Choroid plexus epithelial cell (primary cell): ENCODE measurements at regions not wholly inside any gene's neighbourhood (a gene's known extent, or its start where the extent isn't known, plus 50 kb on each side); places are given as distances from the start of the nearest gene placed in this dataset.

Source experiments
- DNase-seq: peaks from one replicate; pipeline ENCODE4 v3.0.0-alpha.2; 2010; ENCODE audit warnings: low read depth
- H3K4me3 ChIP-seq: 2 replicates; pipeline ENCODE4 v1.5.1; 2011; ENCODE audit warnings: low read depth, mild to moderate bottlenecking, control low read depth, low read length, moderate library complexity
- TF ChIP-seq, protein P1 (sequence below): conservative IDR thresholded peaks from 2 replicates; pipeline ENCODE4 v1.5.1; 2011; ENCODE audit warnings: low read depth, mild to moderate bottlenecking, control low read depth, inconsistent platforms, low read length, moderate library complexity

DNA sequence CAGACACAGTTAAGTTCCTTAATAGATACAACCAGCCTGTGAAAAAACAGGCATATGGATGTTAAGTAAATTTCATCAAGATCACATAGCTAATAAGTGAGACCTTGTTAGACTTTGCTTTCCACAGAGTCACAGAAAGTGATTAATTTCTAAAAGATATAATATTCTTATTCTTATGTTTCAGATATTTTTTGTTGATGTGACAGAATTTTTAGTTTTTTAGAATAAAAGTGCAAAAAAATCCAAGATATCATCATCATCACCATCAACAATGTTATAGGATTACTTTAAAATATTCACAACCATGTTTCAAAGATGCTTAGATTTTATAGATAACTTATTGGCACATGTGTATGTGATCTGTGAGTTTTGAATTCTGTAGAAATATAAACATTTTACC lies 132.3 kb upstream of the ITGA4 start:
- TF ChIP-seq, protein P1, sequence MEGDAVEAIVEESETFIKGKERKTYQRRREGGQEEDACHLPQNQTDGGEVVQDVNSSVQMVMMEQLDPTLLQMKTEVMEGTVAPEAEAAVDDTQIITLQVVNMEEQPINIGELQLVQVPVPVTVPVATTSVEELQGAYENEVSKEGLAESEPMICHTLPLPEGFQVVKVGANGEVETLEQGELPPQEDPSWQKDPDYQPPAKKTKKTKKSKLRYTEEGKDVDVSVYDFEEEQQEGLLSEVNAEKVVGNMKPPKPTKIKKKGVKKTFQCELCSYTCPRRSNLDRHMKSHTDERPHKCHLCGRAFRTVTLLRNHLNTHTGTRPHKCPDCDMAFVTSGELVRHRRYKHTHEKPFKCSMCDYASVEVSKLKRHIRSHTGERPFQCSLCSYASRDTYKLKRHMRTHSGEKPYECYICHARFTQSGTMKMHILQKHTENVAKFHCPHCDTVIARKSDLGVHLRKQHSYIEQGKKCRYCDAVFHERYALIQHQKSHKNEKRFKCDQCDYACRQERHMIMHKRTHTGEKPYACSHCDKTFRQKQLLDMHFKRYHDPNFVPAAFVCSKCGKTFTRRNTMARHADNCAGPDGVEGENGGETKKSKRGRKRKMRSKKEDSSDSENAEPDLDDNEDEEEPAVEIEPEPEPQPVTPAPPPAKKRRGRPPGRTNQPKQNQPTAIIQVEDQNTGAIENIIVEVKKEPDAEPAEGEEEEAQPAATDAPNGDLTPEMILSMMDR = no peak
- no peak for DNase-seq
- no peak overlapping the region for H3K4me3 ChIP-seq

DNA sequence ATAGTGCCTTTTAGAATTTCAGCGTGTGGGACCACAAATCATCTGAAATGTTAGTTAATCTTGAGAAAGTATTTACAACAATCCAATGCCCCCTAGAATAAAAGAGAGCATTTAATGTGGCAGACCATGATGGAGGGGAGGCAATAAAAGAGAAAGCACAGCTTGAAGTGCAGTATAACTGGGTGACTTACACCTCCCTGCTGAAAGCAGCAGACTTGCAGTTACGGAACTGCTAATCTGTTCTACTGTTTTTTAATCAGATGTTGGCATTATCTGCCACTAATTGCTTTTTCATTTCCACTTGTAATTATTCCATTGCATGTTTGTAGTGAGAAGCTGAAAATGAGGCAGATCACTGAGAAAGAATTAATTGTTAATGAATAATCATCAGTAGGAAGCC lies 130.5 kb upstream of the ITGA4 start:
- H3K4me3 ChIP-seq = no peak overlapping the region
- DNase-seq = no peak
- TF ChIP-seq, protein P1 = no peak

DNA sequence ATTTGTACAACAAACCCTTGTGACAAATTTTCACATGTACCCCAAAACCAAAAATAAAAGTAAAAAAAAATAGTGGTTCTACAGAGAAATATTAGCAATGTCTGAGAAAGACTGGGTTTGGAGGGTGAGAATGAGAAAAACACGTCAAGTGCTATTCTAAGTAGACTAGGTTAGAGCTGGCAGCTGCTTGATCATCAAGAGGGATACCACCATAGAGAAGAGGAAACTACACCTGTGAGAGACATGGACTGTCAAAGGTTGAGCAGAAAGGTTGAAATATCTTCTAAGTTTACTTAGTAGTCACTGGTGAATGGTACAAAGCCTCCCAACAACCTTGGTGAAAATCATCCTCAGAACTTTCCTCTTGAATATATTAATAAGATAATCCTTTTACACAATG lies 126.9 kb upstream of the ITGA4 start:
- H3K4me3 ChIP-seq = no peak overlapping the region
- TF ChIP-seq, protein P1 = no peak
- DNase-seq = no peak

DNA sequence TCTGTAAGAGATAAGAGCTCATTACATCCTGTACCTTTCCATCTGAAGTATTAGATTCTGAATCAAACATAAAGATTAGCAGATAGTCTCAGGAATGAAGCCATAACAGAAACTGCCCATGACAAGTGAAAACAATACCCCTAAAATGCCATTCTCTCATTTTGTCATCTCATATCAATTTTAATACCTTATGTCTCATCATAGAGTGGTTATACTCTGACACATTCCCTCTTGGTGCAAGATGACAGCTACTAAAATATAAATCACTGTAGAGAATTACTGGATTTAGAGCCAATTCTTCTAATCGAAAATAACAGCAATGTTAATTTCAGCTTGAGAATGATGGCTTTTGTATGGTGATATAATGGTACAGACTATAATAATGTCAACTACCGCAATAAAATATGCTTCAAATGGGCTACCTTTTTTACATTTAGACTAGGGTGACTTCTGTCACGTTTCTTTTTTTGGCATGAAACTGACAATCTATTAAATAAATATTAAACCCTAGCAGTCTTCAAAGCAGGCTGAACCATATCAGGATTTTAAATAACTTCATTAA lies 125.1 kb upstream of the ITGA4 start:
- TF ChIP-seq, protein P1 = no peak
- H3K4me3 ChIP-seq = no peak overlapping the region
- DNase-seq = no peak

DNA sequence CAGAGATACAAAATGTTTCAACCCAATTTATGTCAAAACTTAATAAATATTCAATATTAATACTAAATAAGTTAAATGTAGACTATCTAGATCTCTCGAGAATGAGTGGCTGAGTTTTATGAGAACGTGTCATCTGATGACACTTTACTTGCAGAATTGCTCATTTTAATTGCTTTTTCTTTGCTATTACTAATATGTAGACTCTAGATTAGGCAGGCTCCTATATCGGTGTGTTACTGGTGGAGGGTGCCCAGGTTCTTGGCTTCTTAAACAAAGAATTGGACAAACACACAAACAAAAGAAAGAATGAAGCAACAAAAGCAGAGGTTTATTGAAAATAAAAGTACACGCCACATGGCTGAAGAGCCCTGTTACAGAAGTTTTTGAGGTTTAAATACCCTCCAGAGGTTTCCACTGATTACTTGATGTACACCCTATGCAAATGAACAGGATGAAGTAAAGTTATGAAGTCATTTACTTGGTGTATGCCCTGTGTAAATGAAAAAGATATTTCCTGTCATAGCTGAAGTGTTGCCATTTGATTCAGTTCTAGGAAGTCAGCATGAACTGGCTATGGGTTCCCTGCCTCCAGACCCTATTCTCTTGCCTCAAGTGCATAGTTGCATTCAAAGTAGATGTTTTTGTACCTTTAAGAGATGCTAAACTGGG lies 122.9 kb upstream of the ITGA4 start:
- TF ChIP-seq, protein P1 = no peak
- no peak for DNase-seq

DNA sequence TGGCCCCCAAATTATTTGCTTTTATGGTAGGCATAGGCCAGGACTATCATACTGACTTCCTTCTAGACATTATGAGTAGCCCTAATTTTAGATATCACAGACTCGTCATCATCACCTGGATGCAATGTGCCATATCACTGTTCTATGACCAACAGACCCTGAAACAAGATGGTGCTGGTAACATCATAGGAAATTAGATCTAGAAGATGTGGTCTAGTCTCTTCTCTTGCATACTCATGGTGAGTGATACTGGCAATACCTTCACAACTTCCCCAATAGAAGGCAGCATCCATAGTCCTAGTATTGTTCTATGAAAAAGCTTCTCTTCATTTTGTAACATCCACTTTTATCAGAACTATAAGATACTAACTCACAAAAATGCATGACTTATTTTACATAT lies 116.3 kb upstream of the ITGA4 start:
- DNase-seq = no peak
- TF ChIP-seq, protein P1 = no peak
- no peak overlapping the region for H3K4me3 ChIP-seq

More for the DNA sequence above, 122.9 kb upstream of the ITGA4 start:
- no peak overlapping the region for H3K4me3 ChIP-seq

DNA sequence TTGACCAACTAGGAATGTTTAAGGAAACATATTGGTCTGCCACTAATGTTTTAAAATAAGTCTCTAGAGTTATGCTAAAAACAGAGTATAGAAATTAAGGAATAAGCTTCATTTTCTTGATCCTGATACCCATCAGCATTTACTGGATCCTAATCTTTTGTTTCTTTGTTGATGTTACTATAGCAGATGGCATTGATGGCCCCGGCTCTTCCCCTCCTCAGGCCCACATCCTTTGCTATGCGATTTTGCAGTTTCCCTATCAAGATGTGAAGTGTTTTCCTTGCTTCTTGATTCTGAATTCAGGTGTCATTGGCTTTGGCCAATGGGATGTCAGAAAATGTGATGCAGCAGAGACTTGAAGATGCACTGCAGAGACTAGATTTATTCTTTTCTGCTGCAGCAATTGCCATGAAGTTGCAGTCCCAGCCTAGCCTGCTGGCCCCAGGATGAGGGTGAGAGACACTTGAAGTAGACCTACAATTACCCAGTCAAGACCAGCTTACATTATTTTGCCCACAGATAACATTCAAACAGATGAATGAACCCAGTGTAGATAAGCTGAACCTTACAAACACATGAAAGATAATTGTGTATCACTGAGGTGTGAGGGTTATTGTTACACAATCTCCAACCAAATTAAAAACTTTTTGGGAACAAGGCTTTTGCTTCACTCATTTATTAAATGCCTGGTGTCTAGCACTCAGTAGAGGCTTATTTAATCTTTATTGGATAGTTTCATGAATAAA lies 115.2 kb upstream of the ITGA4 start:
- H3K4me3 ChIP-seq = no peak overlapping the region
- TF ChIP-seq, protein P1 = no peak
- DNase-seq = no peak
